HUES64 (cell line): ENCODE measurements at regions not wholly inside any gene's neighbourhood (a gene's known extent, or its start where the extent isn't known, plus 50 kb on each side); places are given as distances from the start of the nearest gene placed in this dataset.

Source experiments
- H3K27ac ChIP-seq: 2 replicates; pipeline ENCODE4 v1.7.0; 2013; ENCODE audit warnings: low read depth, low read length, inconsistent platforms
- H3K27me3 ChIP-seq: 2 replicates; pipeline ENCODE4 v1.6.1; 2013; ENCODE audit warnings: mild to moderate bottlenecking, low read length; ENCODE audit not compliant: insufficient read depth
- H3K36me3 ChIP-seq: 2 replicates; pipeline ENCODE4 v1.6.1; 2013; ENCODE audit warnings: mild to moderate bottlenecking, low read length; ENCODE audit not compliant: insufficient read depth
- H3K4me1 ChIP-seq: 2 replicates; pipeline ENCODE4 v1.6.1; 2013; ENCODE audit warnings: mild to moderate bottlenecking, low read length, moderate library complexity; ENCODE audit not compliant: insufficient read depth
- H3K4me3 ChIP-seq: 2 replicates; pipeline ENCODE4 v1.5.1; 2013; ENCODE audit warnings: mild to moderate bottlenecking, low read length, moderate library complexity
- H3K9ac ChIP-seq: 2 replicates; pipeline ENCODE4 v1.6.1; 2013; ENCODE audit warnings: mild to moderate bottlenecking, low read depth, low read length
- H3K9me3 ChIP-seq: 2 replicates; pipeline ENCODE4 v1.6.1; 2013; ENCODE audit warnings: low read depth, low read length; ENCODE audit not compliant: insufficient read depth
- WGBS: fragments of 150-250, 120-280 bp; methylation state at CpG from one replicate; pipeline ENCODE4 v1.1.7; 2013; ENCODE audit warnings: missing lambda C conversion rate; 5-methylcytosine and 5-hydroxymethylcytosine counted together

- H3K9ac ChIP-seq = no peak overlapping the region
- peaks cover 17% of the 10 kb centered on the region for H3K4me1 ChIP-seq
- H3K9me3 ChIP-seq = no peaks in the 10 kb centered on the region
- H3K36me3 ChIP-seq = no peaks in the 10 kb centered on the region
- H3K27ac ChIP-seq = no peak overlapping the region
- no peak overlapping the region for H3K4me3 ChIP-seq
- no peaks in the 10 kb centered on the region for H3K27me3 ChIP-seq
- WGBS = 93% methylated on average over 4 of the region's 4 CpGs
These were observed 260.5 kb downstream of the CCDC85A start for GRCh38 chr2:56444339-56444738.

GRCh38 chr2:56448403-56449001 is 264.7 kb downstream of the CCDC85A start:
- Histone ChIP-seq H3K36me3 (no peaks in the 10 kb centered on the region), H3K4me1 (peaks cover 31% of the 10 kb centered on the region), H3K9ac (no peak overlapping the region), H3K9me3 (0 out of 2 replicates have a peak, but pooled peaks cover 11% of the 10 kb centered on the region), H3K27me3 (no peaks in the 10 kb centered on the region), H3K27ac (no peak overlapping the region), H3K4me3 (no peak overlapping the region)
- WGBS = 94% methylated on average over 5 of the region's 5 CpGs

DNA sequence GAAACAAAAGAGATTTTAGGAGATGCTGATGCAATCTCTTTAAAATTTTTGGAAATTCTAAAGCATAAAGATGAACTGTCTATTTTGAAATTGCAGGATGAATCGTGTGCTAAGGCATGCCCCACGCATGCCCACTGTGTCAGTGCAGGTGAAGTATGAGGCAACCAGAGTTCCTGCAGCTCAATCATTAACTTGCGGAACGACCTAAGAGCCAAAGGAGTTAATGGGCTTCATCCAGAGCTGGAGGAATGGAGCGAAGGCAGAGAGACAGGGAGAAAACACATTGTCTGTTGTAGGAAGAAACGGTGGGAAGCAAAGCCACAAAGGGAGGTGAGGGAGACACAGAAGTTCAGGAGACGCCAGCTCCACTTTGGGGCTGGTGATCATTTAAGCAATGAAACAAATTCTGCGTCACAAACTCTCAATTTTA is 265.2 kb downstream of the CCDC85A start:
- no peaks in the 10 kb centered on the region for H3K36me3 ChIP-seq
- H3K9ac ChIP-seq = no peak overlapping the region
- H3K4me3 ChIP-seq = no peak overlapping the region
- 61% methylated on average over 8 of the region's 8 CpGs for WGBS
- H3K27me3 ChIP-seq = no peaks in the 10 kb centered on the region
- 0 out of 2 replicates have a peak, but pooled peaks cover 11% of the 10 kb centered on the region for H3K9me3 ChIP-seq
- H3K4me1 ChIP-seq = peaks cover 31% of the 10 kb centered on the region
- peak overlapping the region; percentile 1; the same call in 1 of the 2 replicates for H3K27ac ChIP-seq

DNA sequence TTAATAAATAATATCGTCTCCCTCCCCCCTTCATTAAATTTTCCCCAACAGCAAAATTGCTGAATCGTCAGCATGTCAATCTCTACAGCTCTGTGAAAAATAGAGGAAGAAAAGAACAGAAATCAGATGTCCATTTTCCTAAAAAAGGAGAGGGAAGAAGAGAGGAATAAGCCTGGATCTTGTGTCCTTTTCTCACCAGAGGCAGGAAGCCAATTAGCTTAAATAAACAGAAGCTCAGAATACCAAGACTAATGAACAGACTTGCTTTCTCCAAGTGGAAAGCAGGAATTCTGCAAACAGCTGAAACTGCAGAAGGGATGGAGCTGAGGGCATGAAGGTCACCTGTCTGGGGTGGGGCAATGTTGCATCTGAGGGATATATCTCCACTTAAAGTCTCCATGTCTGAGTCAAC is 265.7 kb downstream of the CCDC85A start:
- Histone ChIP-seq H3K27ac (peak overlapping the region; percentile 1; the same call in 1 of the 2 replicates), H3K4me3 (no peak overlapping the region), H3K27me3 (no peaks in the 10 kb centered on the region), H3K9ac (no peak overlapping the region), H3K36me3 (no peaks in the 10 kb centered on the region), H3K4me1 (peaks cover 31% of the 10 kb centered on the region), H3K9me3 (0 out of 2 replicates have a peak, but pooled peaks cover 11% of the 10 kb centered on the region)
- WGBS = 70% methylated on average over 1 of the region's 2 CpGs

- no peak overlapping the region for H3K27ac ChIP-seq
- H3K9ac ChIP-seq = no peak overlapping the region
- H3K4me1 ChIP-seq = peaks cover 31% of the 10 kb centered on the region
- no peak overlapping the region for H3K4me3 ChIP-seq
- H3K27me3 ChIP-seq = no peaks in the 10 kb centered on the region
- no peaks in the 10 kb centered on the region for H3K36me3 ChIP-seq
- 76% methylated on average over 1 of the region's 1 CpG for WGBS
- 0 out of 2 replicates have a peak, but pooled peaks cover 11% of the 10 kb centered on the region for H3K9me3 ChIP-seq
These were observed 266.3 kb downstream of the CCDC85A start for GRCh38 chr2:56450047-56450446.

GRCh38 chr2:56450772-56451171 is 267.0 kb downstream of the CCDC85A start:
- 0 out of 2 replicates have a peak, but pooled peaks cover 11% of the 10 kb centered on the region for H3K9me3 ChIP-seq
- peaks cover 31% of the 10 kb centered on the region for H3K4me1 ChIP-seq
- no peak overlapping the region for H3K4me3 ChIP-seq
- H3K27me3 ChIP-seq = no peaks in the 10 kb centered on the region
- no peaks in the 10 kb centered on the region for H3K36me3 ChIP-seq
- no peak overlapping the region for H3K9ac ChIP-seq
- H3K27ac ChIP-seq = no peak overlapping the region

GRCh38 chr2:56455642-56456041 is 271.9 kb downstream of the CCDC85A start:
- WGBS = 91% methylated on average over 2 of the region's 2 CpGs

GRCh38 chr2:56456791-56457190 is 273.0 kb downstream of the CCDC85A start:
- no peak overlapping the region for H3K27ac ChIP-seq
- H3K4me1 ChIP-seq = no peaks in the 10 kb centered on the region
- no peak overlapping the region for H3K9ac ChIP-seq
- WGBS = 97% methylated on average over 1 of the region's 1 CpG
- H3K9me3 ChIP-seq = no peaks in the 10 kb centered on the region
- no peak overlapping the region for H3K4me3 ChIP-seq
- H3K36me3 ChIP-seq = no peaks in the 10 kb centered on the region
- no peaks in the 10 kb centered on the region for H3K27me3 ChIP-seq

More at GRCh38 chr2:56455642-56456041, 271.9 kb downstream of the CCDC85A start:
- Histone ChIP-seq H3K9ac (no peak overlapping the region), H3K27me3 (no peaks in the 10 kb centered on the region), H3K4me3 (no peak overlapping the region), H3K9me3 (0 out of 2 replicates have a peak, but pooled peaks cover 10% of the 10 kb centered on the region), H3K36me3 (no peaks in the 10 kb centered on the region), H3K27ac (no peak overlapping the region), H3K4me1 (peaks cover 1% of the 10 kb centered on the region; the same call in 1 of the 2 replicates)

DNA sequence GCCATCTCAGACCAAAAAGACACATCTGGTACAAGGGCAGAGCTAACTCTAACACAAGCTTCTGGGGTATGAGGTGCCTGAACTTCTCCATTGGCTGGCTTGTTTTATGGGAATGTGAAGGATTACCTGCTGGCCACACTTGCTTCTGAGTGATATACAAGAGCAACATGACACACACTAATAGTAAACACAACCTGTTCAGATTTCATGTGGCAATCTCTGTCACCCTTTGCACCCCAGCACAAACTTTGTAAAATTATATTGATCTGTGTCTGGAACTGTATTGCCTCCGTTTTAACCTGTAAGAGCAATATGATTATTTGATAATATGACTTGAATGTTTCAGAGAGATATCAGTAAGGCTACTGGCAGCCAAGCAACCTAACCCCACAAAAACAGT is 276.7 kb downstream of the CCDC85A start:
- Histone ChIP-seq H3K9ac (no peak overlapping the region), H3K36me3 (no peaks in the 10 kb centered on the region), H3K4me3 (no peak overlapping the region), H3K9me3 (no peaks in the 10 kb centered on the region), H3K27me3 (no peaks in the 10 kb centered on the region), H3K27ac (no peak overlapping the region), H3K4me1 (no peaks in the 10 kb centered on the region)
- WGBS = no CpG with 5 or more reads among the region's 1 CpG

DNA sequence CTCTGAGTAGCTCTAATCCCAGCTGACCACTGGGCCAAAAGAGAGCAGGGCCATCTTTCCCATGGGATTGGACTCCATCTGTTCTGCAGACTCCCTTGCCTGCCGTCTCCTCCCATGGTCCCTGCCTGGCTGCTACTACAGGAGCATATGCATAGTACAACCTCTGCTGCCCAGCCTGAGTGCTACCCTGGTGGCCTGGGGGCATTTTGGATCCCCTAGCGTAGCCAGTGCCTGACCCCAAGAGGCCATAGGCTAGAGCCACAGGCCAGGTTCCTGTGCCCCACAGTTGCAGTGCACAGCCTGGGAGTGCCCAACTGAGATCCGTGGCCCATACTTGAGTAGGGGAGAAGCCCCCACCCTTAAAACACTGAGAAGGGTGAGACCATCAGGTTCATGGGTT is 280.3 kb downstream of the CCDC85A start:
- Histone ChIP-seq H3K4me3 (no peak overlapping the region), H3K27ac (no peak overlapping the region), H3K36me3 (no peaks in the 10 kb centered on the region), H3K4me1 (no peaks in the 10 kb centered on the region), H3K27me3 (no peaks in the 10 kb centered on the region), H3K9me3 (no peaks in the 10 kb centered on the region), H3K9ac (no peak overlapping the region)
- 89% methylated on average over 3 of the region's 3 CpGs for WGBS

DNA sequence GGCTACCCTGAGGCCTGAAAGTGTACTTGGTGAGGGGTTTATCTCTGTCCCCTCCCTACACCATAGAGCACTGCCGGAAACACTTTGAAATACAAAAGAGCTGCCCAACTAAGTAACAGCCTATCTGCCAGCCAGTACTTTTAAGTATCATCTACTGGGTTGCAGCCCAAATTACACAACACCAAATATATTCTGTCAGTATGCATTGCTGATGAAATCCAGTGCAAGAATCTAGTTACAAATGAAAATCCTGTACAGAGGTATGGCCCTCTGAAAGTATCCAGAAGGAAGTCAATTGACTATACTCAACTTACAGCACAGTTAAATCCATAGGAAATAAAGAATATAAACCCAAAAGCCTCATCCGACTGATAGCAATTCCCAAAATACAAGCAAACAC is 280.8 kb downstream of the CCDC85A start:
- no peak overlapping the region for H3K4me3 ChIP-seq
- no peak overlapping the region for H3K27ac ChIP-seq
- no peaks in the 10 kb centered on the region for H3K4me1 ChIP-seq
- no peaks in the 10 kb centered on the region for H3K36me3 ChIP-seq
- H3K9me3 ChIP-seq = no peaks in the 10 kb centered on the region
- no peaks in the 10 kb centered on the region for H3K27me3 ChIP-seq
- 98% methylated on average over 2 of the region's 2 CpGs for WGBS
- no peak overlapping the region for H3K9ac ChIP-seq

DNA sequence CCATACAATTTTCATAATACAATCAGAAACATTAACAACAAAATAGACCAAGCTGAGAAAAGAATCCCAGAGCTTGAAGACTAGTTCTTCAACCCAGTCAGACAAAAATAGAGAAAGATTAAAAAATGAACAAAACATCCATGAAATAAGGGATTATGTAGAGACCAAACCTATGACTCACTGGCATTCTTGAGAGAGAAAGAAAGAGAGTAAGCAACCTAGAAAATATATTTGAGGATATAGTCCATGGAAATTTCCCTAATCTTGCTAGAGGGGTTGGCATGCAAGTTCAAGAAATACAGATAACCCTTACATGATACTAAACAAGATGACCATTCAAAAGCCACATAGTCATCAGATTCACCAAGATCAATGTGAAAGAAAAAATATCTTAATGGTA is 281.7 kb downstream of the CCDC85A start:
- Histone ChIP-seq H3K36me3 (no peaks in the 10 kb centered on the region), H3K9me3 (no peaks in the 10 kb centered on the region), H3K9ac (no peak overlapping the region), H3K4me1 (no peaks in the 10 kb centered on the region), H3K27me3 (no peaks in the 10 kb centered on the region), H3K27ac (no peak overlapping the region), H3K4me3 (no peak overlapping the region)
